ENCODE measurements at regions not wholly inside any gene's neighbourhood (a gene's known extent, or its start where the extent isn't known, plus 50 kb on each side); places are given as distances from the start of the nearest gene placed in this dataset.

- Histone ChIP-seq H3K9me1 (ENCODE audit: control insufficient read depth, insufficient read depth, low read length) (no peaks in the 10 kb centered on the region), H2AFZ (ENCODE audit: low read depth, low read length) (no peak overlapping the region), H3K4me3 (no peak overlapping the region), H3K27me3 (ENCODE audit: control insufficient read depth in 2 of 2, insufficient read depth in 2 of 2, low read length in 2 of 2) (no peaks in the 10 kb centered on the region), H3K9ac (ENCODE audit: insufficient read depth in 1 of 2, low read depth in 2 of 2, low read length in 2 of 2) (no peak overlapping the region), H3K79me2 (ENCODE audit: control insufficient read depth, insufficient read depth, low read length) (no peaks in the 10 kb centered on the region), H3K4me1 (replicated peaks in 1 of 2; ENCODE audit: control insufficient read depth in 2 of 2, insufficient read depth in 2 of 2, low read length in 2 of 2) (peaks cover 0 to 3% of the 10 kb centered on the region in 2 experiments; a peak in 2 of 5 replicates), H3K36me3 (ENCODE audit: control insufficient read depth, insufficient read depth, low read length) (no peaks in the 10 kb centered on the region), H3K27ac (ENCODE audit: extremely low read depth, low read depth, low read length) (no peak overlapping the region), H3K9me3 (replicated peaks; ENCODE audit: control insufficient read depth, insufficient read depth, low read depth, low read length) (no peaks in the 10 kb centered on the region), H4K20me1 (replicated peaks; ENCODE audit: control insufficient read depth, insufficient read depth, low read length) (no peaks in the 10 kb centered on the region), H3K4me2 (ENCODE audit: insufficient read depth, low read length) (no peak overlapping the region)
- 0% methylated on average over 5 of the region's 5 CpGs for WGBS (ENCODE audit: insufficient coverage, low coverage, missing lambda C conversion rate)
- CTCF ChIA-PET (ENCODE audit: low intra/inter-chr PET ratio), result no interaction called here
- no peak for DNase-seq (ENCODE audit: extremely low read depth in 1 of 4, low spot score in 3 of 4)
- no peak for FAIRE-seq
- POLR2A ChIA-PET, result no interaction called here
- in situ Hi-C loops (cut with MboI), result no loop called here
- ATAC-seq, result no peak
- BruUV-seq (replicated peaks), result no TSS peak
- intact Hi-C loops (cut with micrococcal nuclease), result no loop called here
- TF ChIP-seq COPS2 (conservative IDR thresholded peaks at IDR 0.05) (no peak), SMAD2 (IDR thresholded peaks at IDR 0.05; ENCODE audit: low read depth, low read length) (no peak), TOE1 (IDR thresholded peaks at IDR 0.05; ENCODE audit: borderline replicate concordance) (no peak), TOE1 (CRISPR knock-in tag; IDR thresholded peaks at IDR 0.05; ENCODE audit: borderline replicate concordance, low read depth) (no peak), ZBTB8A (IDR thresholded peaks at IDR 0.05; ENCODE audit: partially characterized antibody) (no peak), TEAD1 (CRISPR knock-in tag; IDR thresholded peaks at IDR 0.05) (no peak), ZKSCAN3 (CRISPR knock-in tag; IDR thresholded peaks at IDR 0.05) (no peak), GTF2A2 (tag; IDR thresholded peaks at IDR 0.05) (no peak), MECOM (CRISPR knock-in tag; IDR thresholded peaks at IDR 0.05) (no peak), ZMIZ1 (IDR thresholded peaks at IDR 0.05; ENCODE audit: low read depth in 2 of 2, low read length in 2 of 2) (no peak), ZSCAN29 (IDR thresholded peaks at IDR 0.05) (no peak), ZNF436 (CRISPR knock-in tag; IDR thresholded peaks at IDR 0.05) (no peak), TCF7L2 (IDR thresholded peaks at IDR 0.05; ENCODE audit: low read depth, low read length) (no peak), HOXB6 (CRISPR knock-in tag; IDR thresholded peaks at IDR 0.05; ENCODE audit: borderline replicate concordance) (no peak), POLR2AphosphoS2 (IDR thresholded peaks at IDR 0.05; ENCODE audit: low read length) (no peak), DEAF1 (CRISPR knock-in tag; IDR thresholded peaks at IDR 0.05) (no peak)
- TF ChIP-seq, protein P1, sequence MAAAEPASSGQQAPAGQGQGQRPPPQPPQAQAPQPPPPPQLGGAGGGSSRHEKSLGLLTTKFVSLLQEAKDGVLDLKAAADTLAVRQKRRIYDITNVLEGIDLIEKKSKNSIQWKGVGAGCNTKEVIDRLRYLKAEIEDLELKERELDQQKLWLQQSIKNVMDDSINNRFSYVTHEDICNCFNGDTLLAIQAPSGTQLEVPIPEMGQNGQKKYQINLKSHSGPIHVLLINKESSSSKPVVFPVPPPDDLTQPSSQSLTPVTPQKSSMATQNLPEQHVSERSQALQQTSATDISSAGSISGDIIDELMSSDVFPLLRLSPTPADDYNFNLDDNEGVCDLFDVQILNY (CRISPR knock-in tag; IDR thresholded peaks at IDR 0.05), result no peak
Measured at GRCh38 chr13:75220861-75221260, 261.1 kb downstream of the TBC1D4 start.

Data from K562 (cell line).